Stomach (tissue), 8 donors: ENCODE measurements at regions not wholly inside any gene's neighbourhood (a gene's known extent, or its start where the extent isn't known, plus 50 kb on each side); places are given as distances from the start of the nearest gene placed in this dataset.

Experiments used
- DNase-seq, 2 donors: peaks; one replicate each; pipeline versions ENCODE4 v3.0.0 to v3.0.0-alpha.2; 2013 to 2019
- H3K27ac ChIP-seq, 5 donors: fragments of 200-600 bp in 4 of 5; sonication (generic) in 4 of 5; one replicate each; pipeline ENCODE4 v1.5.1; 2013 to 2019; ENCODE audit warnings: mild to moderate bottlenecking in 1 of 5, moderate library complexity in 1 of 5
- H3K27me3 ChIP-seq, 3 donors: fragments of 200-600 bp; sonication (generic); one replicate each; pipeline ENCODE4 v1.5.1; 2017 to 2019; ENCODE audit warnings: mixed run types in 1 of 3
- H3K36me3 ChIP-seq, 4 donors: fragments of 200-600 bp; sonication (generic); 1 replicate in 3 of 4; 2 replicates in 1 of 4; pipeline ENCODE4 v1.5.1; 2016 to 2019
- H3K4me1 ChIP-seq, 4 donors: fragments of 200-600 bp; sonication (generic); one replicate each; pipeline ENCODE4 v1.5.1; 2016 to 2019
- H3K4me3 ChIP-seq, 4 donors: fragments of 200-600 bp; sonication (generic) in 3 of 4; one replicate each; pipeline ENCODE4 v1.5.1; 2016 to 2019; ENCODE audit warnings: mild to moderate bottlenecking in 1 of 4
- H3K9me3 ChIP-seq, 4 donors: fragments of 200-600 bp; sonication (generic); one replicate each; pipeline ENCODE4 v1.5.1; 2016 to 2019
- CTCF ChIP-seq, 7 experiments: fragments of 450-650 bp in 4 of 7; fragments of 200-600 bp in 3 of 7; sonication (generic) in 3 of 7; IDR thresholded peaks; one replicate each; pipeline ENCODE4 v1.5.1; 2016 to 2019; ENCODE audit warnings: antibody characterized with exemption in 7 of 7, control low read depth in 2 of 7, mild to moderate bottlenecking in 1 of 7
- EP300 ChIP-seq: sonication (generic); formaldehyde crosslinking; IDR thresholded peaks from one replicate; pipeline ENCODE4 v1.6.1; 2017; ENCODE audit warnings: antibody characterized with exemption
- POLR2A ChIP-seq, 4 donors: fragments of 450-650 bp; IDR thresholded peaks; one replicate each; pipeline ENCODE4 v1.6.1; 2016; ENCODE audit warnings: antibody characterized with exemption in 4 of 4, control low read depth in 2 of 4, mild to moderate bottlenecking in 1 of 4, moderate library complexity in 1 of 4
- POLR2AphosphoS5 ChIP-seq, 3 donors: sonication (generic); formaldehyde crosslinking; IDR thresholded peaks; one replicate each; pipeline ENCODE4 v1.6.1; 2016; ENCODE audit warnings: antibody characterized with exemption in 3 of 3
- WGBS, 5 donors: extraction: QIAGEN DNeasy Blood & Tissue Kit in 3 of 5; methylation state at CpG; one replicate each; pipeline versions ENCODE4 v1.1.5 to v1.1.7; 2013 to 2018; 5-methylcytosine and 5-hydroxymethylcytosine counted together
- intact Hi-C: fragments of 100-400 bp; cut with DNase I; formaldehyde crosslinking; loops from one replicate; pipeline ENCODE4 v1.15.1; 2023; ENCODE audit warnings: low total_unique reads
- donor health status: healthy with polysubstance abuse.
- donor health status: Bipolar disorder and iron deficiency.
- donor health status: healthy.

GRCh38 chr2:152846697-152847470 is 128.5 kb downstream of the ARL6IP6 start:
- H3K27me3 ChIP-seq: no peaks in the 10 kb centered on the region
- intact Hi-C loops: no loop called here
- H3K27ac ChIP-seq: no peak overlapping the region
- H3K9me3 ChIP-seq: no peaks in the 10 kb centered on the region
- TF ChIP-seq POLR2A (IDR thresholded peaks at IDR 0.05) (no peak), CTCF (IDR thresholded peaks at IDR 0.05) (no peak), POLR2AphosphoS5 (IDR thresholded peaks at IDR 0.05) (no peak), EP300 (no peak)
- peak in 1 of 2 donors; percentile 9 for DNase-seq
- no peaks in the 10 kb centered on the region for H3K4me1 ChIP-seq
- 71 to 80% (median 78%) methylated on average over 7 of the region's 7 CpGs for WGBS, 5 donors
- H3K36me3 ChIP-seq: no peaks in the 10 kb centered on the region
- H3K4me3 ChIP-seq: no peak overlapping the region

GRCh38 chr2:152835674-152836073 is 117.3 kb downstream of the ARL6IP6 start:
- no peak for DNase-seq
- no peak overlapping the region for H3K4me3 ChIP-seq
- H3K27me3 ChIP-seq: no peaks in the 10 kb centered on the region
- TF ChIP-seq CTCF (IDR thresholded peaks at IDR 0.05): no peak
- 89 to 95% (median 92%) methylated on average over 2 of the region's 2 CpGs for WGBS, 5 donors
- H3K27ac ChIP-seq: no peak overlapping the region
- H3K36me3 ChIP-seq: no peaks in the 10 kb centered on the region
- peaks cover 0 to 7% (median 0%) of the 10 kb centered on the region in 4 donors for H3K9me3 ChIP-seq
- H3K4me1 ChIP-seq: no peaks in the 10 kb centered on the region
- intact Hi-C loops: no loop called here

GRCh38 chr2:152827944-152828343 is 109.5 kb downstream of the ARL6IP6 start:
- Histone ChIP-seq H3K27me3 (no peaks in the 10 kb centered on the region), H3K4me3 (no peak overlapping the region), H3K4me1 (no peaks in the 10 kb centered on the region), H3K9me3 (no peaks in the 10 kb centered on the region), H3K27ac (no peak overlapping the region), H3K36me3 (no peaks in the 10 kb centered on the region)
- intact Hi-C loops: no loop called here
- DNase-seq: no peak
- TF ChIP-seq CTCF (IDR thresholded peaks at IDR 0.05): no peak
- TF ChIP-seq POLR2AphosphoS5 (IDR thresholded peaks at IDR 0.05): no peak
- TF ChIP-seq EP300: no peak
- TF ChIP-seq POLR2A (IDR thresholded peaks at IDR 0.05): no peak
- 81 to 88% (median 85%) methylated on average over 5 of the region's 5 CpGs for WGBS, 5 donors

- Histone ChIP-seq H3K27me3 (no peaks in the 10 kb centered on the region), H3K4me3 (no peak overlapping the region), H3K9me3 (no peaks in the 10 kb centered on the region), H3K36me3 (no peaks in the 10 kb centered on the region), H3K4me1 (no peaks in the 10 kb centered on the region), H3K27ac (no peak overlapping the region)
- WGBS, 5 donors: 62 to 77% (median 70%) methylated on average over 3 of the region's 3 CpGs
- peak in 1 of 2 donors; percentile 33 for DNase-seq
- no peak for TF ChIP-seq POLR2AphosphoS5 (IDR thresholded peaks at IDR 0.05)
- intact Hi-C loops: no loop called here
These were observed 108.3 kb downstream of the ARL6IP6 start for GRCh38 chr2:152826581-152827279.

- H3K4me1 ChIP-seq: no peaks in the 10 kb centered on the region
- H3K9me3 ChIP-seq: no peaks in the 10 kb centered on the region
- WGBS, 5 donors: 69 to 90% (median 78%) methylated on average over 3 of the region's 3 CpGs
- DNase-seq: peak in 1 of 2 donors; percentile 27
- H3K4me3 ChIP-seq: no peak overlapping the region
- no peak for TF ChIP-seq POLR2A (IDR thresholded peaks at IDR 0.05)
- TF ChIP-seq POLR2AphosphoS5 (IDR thresholded peaks at IDR 0.05): no peak
- no peak for TF ChIP-seq EP300
- no peaks in the 10 kb centered on the region for H3K27me3 ChIP-seq
- intact Hi-C loops: no loop called here
- H3K27ac ChIP-seq: no peak overlapping the region
- H3K36me3 ChIP-seq: no peaks in the 10 kb centered on the region
These were observed 107.4 kb downstream of the ARL6IP6 start for GRCh38 chr2:152825834-152826233.
